ENCODE measurements at regions not wholly inside any gene's neighbourhood (a gene's known extent, or its start where the extent isn't known, plus 50 kb on each side); places are given as distances from the start of the nearest gene placed in this dataset.

DNA sequence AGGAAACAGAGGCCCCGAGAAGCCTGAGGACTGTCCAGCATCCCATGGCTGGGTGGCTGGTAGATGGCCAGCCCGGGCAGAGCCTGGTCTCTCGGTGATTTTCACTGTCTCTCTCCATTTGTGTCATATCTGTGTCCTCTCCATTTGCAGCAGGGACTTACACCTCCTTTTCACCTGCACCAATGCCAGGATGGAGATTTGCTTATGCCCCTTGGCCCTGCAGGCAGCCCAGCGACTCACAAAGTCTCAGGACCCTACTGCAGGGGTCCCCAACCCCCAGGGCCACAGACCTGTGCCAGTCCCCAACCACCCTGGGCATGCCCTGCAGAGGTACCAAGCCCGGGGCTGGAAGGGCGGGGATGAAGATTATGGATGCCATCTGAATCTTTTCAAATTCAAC lies 201.6 kb downstream of the RHOU start:
- TF ChIP-seq, protein P1, sequence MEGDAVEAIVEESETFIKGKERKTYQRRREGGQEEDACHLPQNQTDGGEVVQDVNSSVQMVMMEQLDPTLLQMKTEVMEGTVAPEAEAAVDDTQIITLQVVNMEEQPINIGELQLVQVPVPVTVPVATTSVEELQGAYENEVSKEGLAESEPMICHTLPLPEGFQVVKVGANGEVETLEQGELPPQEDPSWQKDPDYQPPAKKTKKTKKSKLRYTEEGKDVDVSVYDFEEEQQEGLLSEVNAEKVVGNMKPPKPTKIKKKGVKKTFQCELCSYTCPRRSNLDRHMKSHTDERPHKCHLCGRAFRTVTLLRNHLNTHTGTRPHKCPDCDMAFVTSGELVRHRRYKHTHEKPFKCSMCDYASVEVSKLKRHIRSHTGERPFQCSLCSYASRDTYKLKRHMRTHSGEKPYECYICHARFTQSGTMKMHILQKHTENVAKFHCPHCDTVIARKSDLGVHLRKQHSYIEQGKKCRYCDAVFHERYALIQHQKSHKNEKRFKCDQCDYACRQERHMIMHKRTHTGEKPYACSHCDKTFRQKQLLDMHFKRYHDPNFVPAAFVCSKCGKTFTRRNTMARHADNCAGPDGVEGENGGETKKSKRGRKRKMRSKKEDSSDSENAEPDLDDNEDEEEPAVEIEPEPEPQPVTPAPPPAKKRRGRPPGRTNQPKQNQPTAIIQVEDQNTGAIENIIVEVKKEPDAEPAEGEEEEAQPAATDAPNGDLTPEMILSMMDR (IDR thresholded peaks at IDR 0.05; ENCODE audit: low read depth, low read length), result no peak
- no peak for TF ChIP-seq EZH2phosphoT487 (IDR thresholded peaks at IDR 0.05; ENCODE audit: low read depth)

Measured in OCI-LY3 (cell line).